Spinal cord (tissue), 9 donors: ENCODE measurements at regions not wholly inside any gene's neighbourhood (a gene's known extent, or its start where the extent isn't known, plus 50 kb on each side); places are given as distances from the start of the nearest gene placed in this dataset.

Source experiments
- DNase-seq, 6 donors: peaks; one replicate each; pipeline versions ENCODE4 v3.0.0 to v3.0.0-alpha.2; 2013 to 2015; ENCODE audit warnings: low spot score in 6 of 6, low read depth in 4 of 6
- H3K27ac ChIP-seq: one replicate; pipeline ENCODE4 v1.5.1; 2013; ENCODE audit warnings: low read depth, low read length, control low read depth
- H3K27me3 ChIP-seq: one replicate; pipeline ENCODE4 v1.6.1; 2013; ENCODE audit warnings: low read length; ENCODE audit not compliant: control insufficient read depth, insufficient read depth
- H3K36me3 ChIP-seq: one replicate; pipeline ENCODE4 v1.6.1; 2013; ENCODE audit warnings: low read length; ENCODE audit not compliant: control insufficient read depth, insufficient read depth
- H3K4me1 ChIP-seq: one replicate; pipeline ENCODE4 v1.6.1; 2013; ENCODE audit warnings: low read length; ENCODE audit not compliant: control insufficient read depth, insufficient read depth
- H3K4me3 ChIP-seq: one replicate; pipeline ENCODE4 v1.5.1; 2013; ENCODE audit warnings: low read depth, low read length, control low read depth
- H3K9me3 ChIP-seq: one replicate; pipeline ENCODE4 v1.6.1; 2013; ENCODE audit warnings: low read length; ENCODE audit not compliant: control insufficient read depth, insufficient read depth
- WGBS: methylation state at CpG from one replicate; pipeline ENCODE4 v1.1.5; 2013; ENCODE audit warnings: missing lambda C conversion rate; ENCODE audit not compliant: insufficient coverage; 5-methylcytosine and 5-hydroxymethylcytosine counted together
- donor health status: healthy.

- Histone ChIP-seq H3K9me3 (peaks cover 4% of the 10 kb centered on the region), H3K27ac (no peak overlapping the region), H3K27me3 (no peaks in the 10 kb centered on the region), H3K4me1 (no peaks in the 10 kb centered on the region), H3K4me3 (no peak overlapping the region), H3K36me3 (no peaks in the 10 kb centered on the region)
- 100% methylated on average over 1 of the region's 5 CpGs for WGBS
- DNase-seq: no peak
Observed at GRCh38 chr3:157738441-157738840, 235.2 kb upstream of the VEPH1 start.

- no peaks in the 10 kb centered on the region for H3K36me3 ChIP-seq
- DNase-seq: no peak
- no peaks in the 10 kb centered on the region for H3K27me3 ChIP-seq
- no peaks in the 10 kb centered on the region for H3K4me1 ChIP-seq
- H3K9me3 ChIP-seq: peaks cover 6% of the 10 kb centered on the region
- H3K4me3 ChIP-seq: no peak overlapping the region
- H3K27ac ChIP-seq: no peak overlapping the region
- 100% methylated on average over 1 of the region's 4 CpGs for WGBS
Observed at GRCh38 chr3:157718800-157719199, 215.6 kb upstream of the VEPH1 start.

- Histone ChIP-seq H3K4me1 (no peaks in the 10 kb centered on the region), H3K4me3 (no peak overlapping the region), H3K27me3 (no peaks in the 10 kb centered on the region), H3K36me3 (no peaks in the 10 kb centered on the region), H3K9me3 (peaks cover 4% of the 10 kb centered on the region), H3K27ac (no peak overlapping the region)
- DNase-seq: no peak
Observed at GRCh38 chr3:157713101-157713500, 209.9 kb upstream of the VEPH1 start.

- no peak overlapping the region for H3K4me3 ChIP-seq
- DNase-seq: no peak
- H3K4me1 ChIP-seq: no peaks in the 10 kb centered on the region
- WGBS: no CpG with 5 or more reads among the region's 2 CpGs
- no peaks in the 10 kb centered on the region for H3K9me3 ChIP-seq
- no peak overlapping the region for H3K27ac ChIP-seq
- H3K36me3 ChIP-seq: no peaks in the 10 kb centered on the region
- no peaks in the 10 kb centered on the region for H3K27me3 ChIP-seq
Observed at GRCh38 chr3:157705258-157705657, 202.0 kb upstream of the VEPH1 start.

- WGBS: 89% methylated on average over 1 of the region's 3 CpGs
- Histone ChIP-seq H3K9me3 (no peaks in the 10 kb centered on the region), H3K4me1 (no peaks in the 10 kb centered on the region), H3K27me3 (no peaks in the 10 kb centered on the region), H3K27ac (no peak overlapping the region), H3K4me3 (no peak overlapping the region), H3K36me3 (no peaks in the 10 kb centered on the region)
- DNase-seq: no peak
Observed at GRCh38 chr3:157700405-157700804, 197.2 kb upstream of the VEPH1 start.

- H3K4me1 ChIP-seq: no peaks in the 10 kb centered on the region
- no peak for DNase-seq
- H3K36me3 ChIP-seq: no peaks in the 10 kb centered on the region
- no peaks in the 10 kb centered on the region for H3K27me3 ChIP-seq
- H3K4me3 ChIP-seq: no peak overlapping the region
- no peak overlapping the region for H3K27ac ChIP-seq
- no peaks in the 10 kb centered on the region for H3K9me3 ChIP-seq
Observed at GRCh38 chr3:157695586-157695985, 192.4 kb upstream of the VEPH1 start.

- Histone ChIP-seq H3K4me1 (no peaks in the 10 kb centered on the region), H3K27ac (no peak overlapping the region), H3K9me3 (no peaks in the 10 kb centered on the region), H3K4me3 (no peak overlapping the region), H3K27me3 (no peaks in the 10 kb centered on the region), H3K36me3 (no peaks in the 10 kb centered on the region)
- WGBS: no CpG with 5 or more reads among the region's 2 CpGs
- DNase-seq: no peak
Observed at GRCh38 chr3:157695103-157695502, 191.9 kb upstream of the VEPH1 start.

GRCh38 chr3:157693762-157694161 lies 190.5 kb upstream of the VEPH1 start:
- DNase-seq: no peak
- no peaks in the 10 kb centered on the region for H3K36me3 ChIP-seq
- no peaks in the 10 kb centered on the region for H3K27me3 ChIP-seq
- H3K4me1 ChIP-seq: no peaks in the 10 kb centered on the region
- no peak overlapping the region for H3K27ac ChIP-seq
- no CpG with 5 or more reads among the region's 1 CpG for WGBS
- H3K9me3 ChIP-seq: no peaks in the 10 kb centered on the region
- no peak overlapping the region for H3K4me3 ChIP-seq

- Histone ChIP-seq H3K9me3 (no peaks in the 10 kb centered on the region), H3K36me3 (no peaks in the 10 kb centered on the region), H3K27me3 (no peaks in the 10 kb centered on the region), H3K27ac (no peak overlapping the region), H3K4me3 (no peak overlapping the region), H3K4me1 (no peaks in the 10 kb centered on the region)
- no peak for DNase-seq
- WGBS: no CpG with 5 or more reads among the region's 1 CpG
Observed at GRCh38 chr3:157692468-157692867, 189.3 kb upstream of the VEPH1 start.

GRCh38 chr3:157683668-157684067 lies 180.5 kb upstream of the VEPH1 start:
- H3K4me3 ChIP-seq: no peak overlapping the region
- no peaks in the 10 kb centered on the region for H3K36me3 ChIP-seq
- H3K4me1 ChIP-seq: peaks cover 3% of the 10 kb centered on the region
- H3K27ac ChIP-seq: no peak overlapping the region
- DNase-seq: no peak
- no peaks in the 10 kb centered on the region for H3K27me3 ChIP-seq
- H3K9me3 ChIP-seq: no peaks in the 10 kb centered on the region
- 0% methylated on average over 1 of the region's 3 CpGs for WGBS

- WGBS: no CpG with 5 or more reads among the region's 1 CpG
- H3K9me3 ChIP-seq: no peaks in the 10 kb centered on the region
Observed at GRCh38 chr3:157672061-157672460, 168.8 kb upstream of the VEPH1 start.

More at GRCh38 chr3:157672061-157672460, 168.8 kb upstream of the VEPH1 start:
- Histone ChIP-seq H3K27ac (no peak overlapping the region), H3K4me1 (no peaks in the 10 kb centered on the region), H3K36me3 (no peaks in the 10 kb centered on the region), H3K27me3 (no peaks in the 10 kb centered on the region), H3K4me3 (no peak overlapping the region)
- no peak for DNase-seq
